ENCODE measurements at regions not wholly inside any gene's neighbourhood (a gene's known extent, or its start where the extent isn't known, plus 50 kb on each side); places are given as distances from the start of the nearest gene placed in this dataset.
A peak's percentile ranks its signal among the peaks of the same experiment; 100 is the strongest.

- no peaks in the 10 kb centered on the region for H3K9me3 ChIP-seq (ENCODE audit: control insufficient read depth, low read length, poor library complexity, severe bottlenecking)
- H3K36me3 Mint-ChIP-seq (ENCODE audit: low read depth) = no peaks in the 10 kb centered on the region
- peaks cover 10% of the 10 kb centered on the region for H3K4me1 Mint-ChIP-seq
- ATAC-seq (no peak), DNase-seq (no peak)
- H3K27ac Mint-ChIP-seq = no peak overlapping the region
- H3K4me3 Mint-ChIP-seq = no peak overlapping the region
- H3K27me3 Mint-ChIP-seq = peaks cover 24% of the 10 kb centered on the region
Observed at GRCh38 chr15:39479911-39480310, 101.0 kb upstream of the THBS1 start.

GRCh38 chr15:39482459-39482858, 98.4 kb upstream of the THBS1 start:
- Mint-ChIP-seq H3K4me3 (no peak overlapping the region), H3K27me3 (peaks cover 17% of the 10 kb centered on the region), H3K27ac (no peak overlapping the region), H3K36me3 (ENCODE audit: low read depth) (no peaks in the 10 kb centered on the region), H3K4me1 (peaks cover 10% of the 10 kb centered on the region)
- DNase-seq = no peak
- ATAC-seq = no peak
- H3K9me3 ChIP-seq (ENCODE audit: control insufficient read depth, low read length, poor library complexity, severe bottlenecking) = no peaks in the 10 kb centered on the region

- Mint-ChIP-seq H3K36me3 (ENCODE audit: low read depth) (peaks cover 3% of the 10 kb centered on the region), H3K4me1 (no peaks in the 10 kb centered on the region), H3K27me3 (peaks cover 6% of the 10 kb centered on the region), H3K4me3 (no peak overlapping the region), H3K27ac (no peak overlapping the region)
- DNase-seq = no peak
- no peaks in the 10 kb centered on the region for H3K9me3 ChIP-seq (ENCODE audit: control insufficient read depth, low read length, poor library complexity, severe bottlenecking)
- no peak for ATAC-seq
Observed at GRCh38 chr15:39486621-39487457, 94.0 kb upstream of the THBS1 start.

GRCh38 chr15:39487458-39487735, 93.5 kb upstream of the THBS1 start:
- H3K27ac Mint-ChIP-seq = peak overlapping the region; percentile 5
- H3K9me3 ChIP-seq (ENCODE audit: control insufficient read depth, low read length, poor library complexity, severe bottlenecking) = no peaks in the 10 kb centered on the region
- no peak for ATAC-seq
- DNase-seq = no peak
- H3K27me3 Mint-ChIP-seq = peaks cover 5% of the 10 kb centered on the region
- no peaks in the 10 kb centered on the region for H3K4me1 Mint-ChIP-seq
- H3K36me3 Mint-ChIP-seq (ENCODE audit: low read depth) = peaks cover 3% of the 10 kb centered on the region
- no peak overlapping the region for H3K4me3 Mint-ChIP-seq

GRCh38 chr15:39488516-39488915, 92.4 kb upstream of the THBS1 start:
- DNase-seq (no peak), ATAC-seq (no peak)
- Mint-ChIP-seq H3K27me3 (peaks cover 14% of the 10 kb centered on the region), H3K4me1 (no peaks in the 10 kb centered on the region), H3K4me3 (no peak overlapping the region), H3K36me3 (ENCODE audit: low read depth) (peaks cover 3% of the 10 kb centered on the region), H3K27ac (no peak overlapping the region)
- no peaks in the 10 kb centered on the region for H3K9me3 ChIP-seq (ENCODE audit: control insufficient read depth, low read length, poor library complexity, severe bottlenecking)

GRCh38 chr15:39488961-39489360, 91.9 kb upstream of the THBS1 start:
- ATAC-seq (no peak), DNase-seq (no peak)
- Mint-ChIP-seq H3K4me1 (no peaks in the 10 kb centered on the region), H3K27me3 (peaks cover 19% of the 10 kb centered on the region), H3K36me3 (ENCODE audit: low read depth) (peaks cover 3% of the 10 kb centered on the region), H3K27ac (no peak overlapping the region), H3K4me3 (no peak overlapping the region)
- no peaks in the 10 kb centered on the region for H3K9me3 ChIP-seq (ENCODE audit: control insufficient read depth, low read length, poor library complexity, severe bottlenecking)

- H3K4me3 Mint-ChIP-seq = no peak overlapping the region
- H3K36me3 Mint-ChIP-seq (ENCODE audit: low read depth) = peaks cover 3% of the 10 kb centered on the region
- ATAC-seq = no peak
- peaks cover 35% of the 10 kb centered on the region for H3K27me3 Mint-ChIP-seq
- H3K9me3 ChIP-seq (ENCODE audit: control insufficient read depth, low read length, poor library complexity, severe bottlenecking) = no peaks in the 10 kb centered on the region
- DNase-seq = no peak
- H3K27ac Mint-ChIP-seq = no peak overlapping the region
- no peaks in the 10 kb centered on the region for H3K4me1 Mint-ChIP-seq
Observed at GRCh38 chr15:39491115-39491885, 89.6 kb upstream of the THBS1 start.

- no peak for DNase-seq
- H3K4me1 Mint-ChIP-seq = no peaks in the 10 kb centered on the region
Observed at GRCh38 chr15:39491886-39492490, 88.9 kb upstream of the THBS1 start.

GRCh38 chr15:39493424-39494067, 87.3 kb upstream of the THBS1 start:
- Mint-ChIP-seq H3K36me3 (ENCODE audit: low read depth) (peaks cover 3% of the 10 kb centered on the region), H3K27ac (no peak overlapping the region), H3K27me3 (peaks cover 56% of the 10 kb centered on the region), H3K4me1 (peaks cover 5% of the 10 kb centered on the region), H3K4me3 (no peak overlapping the region)
- DNase-seq = no peak
- H3K9me3 ChIP-seq (ENCODE audit: control insufficient read depth, low read length, poor library complexity, severe bottlenecking) = no peaks in the 10 kb centered on the region
- ATAC-seq = no peak

More at GRCh38 chr15:39491886-39492490, 88.9 kb upstream of the THBS1 start:
- ATAC-seq = no peak
- peaks cover 3% of the 10 kb centered on the region for H3K36me3 Mint-ChIP-seq (ENCODE audit: low read depth)
- H3K27me3 Mint-ChIP-seq = peaks cover 41% of the 10 kb centered on the region
- no peak overlapping the region for H3K27ac Mint-ChIP-seq
- H3K4me3 Mint-ChIP-seq = no peak overlapping the region
- no peaks in the 10 kb centered on the region for H3K9me3 ChIP-seq (ENCODE audit: control insufficient read depth, low read length, poor library complexity, severe bottlenecking)

GRCh38 chr15:39494462-39494861, 86.4 kb upstream of the THBS1 start:
- Mint-ChIP-seq H3K4me1 (peaks cover 5% of the 10 kb centered on the region), H3K27me3 (peaks cover 57% of the 10 kb centered on the region), H3K27ac (no peak overlapping the region), H3K4me3 (no peak overlapping the region), H3K36me3 (ENCODE audit: low read depth) (peaks cover 3% of the 10 kb centered on the region)
- ATAC-seq (no peak), DNase-seq (no peak)
- no peaks in the 10 kb centered on the region for H3K9me3 ChIP-seq (ENCODE audit: control insufficient read depth, low read length, poor library complexity, severe bottlenecking)

- no peak for ATAC-seq
- no peaks in the 10 kb centered on the region for H3K9me3 ChIP-seq (ENCODE audit: control insufficient read depth, low read length, poor library complexity, severe bottlenecking)
- Mint-ChIP-seq H3K36me3 (ENCODE audit: low read depth) (no peaks in the 10 kb centered on the region), H3K4me3 (no peak overlapping the region), H3K27me3 (peaks cover 57% of the 10 kb centered on the region), H3K27ac (no peak overlapping the region), H3K4me1 (peaks cover 5% of the 10 kb centered on the region)
- DNase-seq = no peak
Observed at GRCh38 chr15:39495871-39496840, 84.7 kb upstream of the THBS1 start.

GRCh38 chr15:39497016-39497758, 83.7 kb upstream of the THBS1 start:
- no peaks in the 10 kb centered on the region for H3K9me3 ChIP-seq (ENCODE audit: control insufficient read depth, low read length, poor library complexity, severe bottlenecking)
- DNase-seq (no peak), ATAC-seq (no peak)
- Mint-ChIP-seq H3K27me3 (peaks cover 61% of the 10 kb centered on the region), H3K36me3 (ENCODE audit: low read depth) (no peaks in the 10 kb centered on the region), H3K4me1 (peaks cover 5% of the 10 kb centered on the region), H3K27ac (no peak overlapping the region), H3K4me3 (no peak overlapping the region)
